Esophagus muscularis mucosa (tissue), 4 donors: ENCODE measurements at regions not wholly inside any gene's neighbourhood (a gene's known extent, or its start where the extent isn't known, plus 50 kb on each side); places are given as distances from the start of the nearest gene placed in this dataset.

Experiments
- DNase-seq: peaks from one replicate; pipeline ENCODE4 v3.0.0-alpha.2; 2017; ENCODE audit errors: extremely low spot score
- H3K27ac ChIP-seq, 4 donors: fragments of 200-600 bp; sonication (generic); replicated peaks in 1 of 4; 1 replicate in 3 of 4; 2 replicates in 1 of 4; pipeline ENCODE4 v1.5.1; 2016 to 2019; ENCODE audit warnings: mild to moderate bottlenecking in 1 of 4
- H3K27me3 ChIP-seq, 4 donors: fragments of 200-600 bp; sonication (generic); one replicate each; pipeline versions ENCODE4 v1.5.1 to v1.6.0; 2016 to 2019
- H3K36me3 ChIP-seq, 4 donors: fragments of 200-600 bp; sonication (generic); one replicate each; pipeline ENCODE4 v1.5.1; 2016 to 2019
- H3K4me1 ChIP-seq, 4 donors: fragments of 200-600 bp; sonication (generic); one replicate each; pipeline ENCODE4 v1.5.1; 2016 to 2019
- H3K4me3 ChIP-seq, 4 donors: fragments of 200-600 bp; sonication (generic); 1 replicate in 2 of 4; 2 replicates in 2 of 4; pipeline ENCODE4 v1.5.1; 2016 to 2019; ENCODE audit warnings: mild to moderate bottlenecking in 4 of 4, moderate library complexity in 1 of 4
- H3K9me3 ChIP-seq, 4 donors: fragments of 200-600 bp; sonication (generic); 1 replicate in 3 of 4; 2 replicates in 1 of 4; pipeline ENCODE4 v1.5.1; 2016 to 2019
- CTCF ChIP-seq, 3 experiments: fragments of 200-600 bp in 2 of 3; fragments of 450-650 bp in 1 of 3; sonication (generic) in 2 of 3; IDR thresholded peaks; one replicate each; pipeline ENCODE4 v1.5.1; 2017 to 2019; ENCODE audit warnings: antibody characterized with exemption in 3 of 3, mild to moderate bottlenecking in 2 of 3, moderate library complexity in 1 of 3
- EP300 ChIP-seq: sonication (generic); formaldehyde crosslinking; IDR thresholded peaks from one replicate; pipeline ENCODE4 v1.6.1; 2017; ENCODE audit warnings: antibody characterized with exemption
- POLR2A ChIP-seq: fragments of 450-650 bp; IDR thresholded peaks from one replicate; pipeline ENCODE4 v1.6.1; 2017; ENCODE audit warnings: antibody characterized with exemption, moderate library complexity, mild to moderate bottlenecking, low read depth
- POLR2AphosphoS5 ChIP-seq, 2 donors: sonication (generic); formaldehyde crosslinking; IDR thresholded peaks; one replicate each; pipeline ENCODE4 v1.6.1; 2017; ENCODE audit warnings: antibody characterized with exemption in 2 of 2
- WGBS: methylation state at CpG from one replicate; pipeline ENCODE4 v1.1.5; 2018; 5-methylcytosine and 5-hydroxymethylcytosine counted together
- intact Hi-C: fragments of 100-400 bp; cut with DNase I; formaldehyde crosslinking; loops from one replicate; pipeline ENCODE4 v1.15.1; 2023

DNA sequence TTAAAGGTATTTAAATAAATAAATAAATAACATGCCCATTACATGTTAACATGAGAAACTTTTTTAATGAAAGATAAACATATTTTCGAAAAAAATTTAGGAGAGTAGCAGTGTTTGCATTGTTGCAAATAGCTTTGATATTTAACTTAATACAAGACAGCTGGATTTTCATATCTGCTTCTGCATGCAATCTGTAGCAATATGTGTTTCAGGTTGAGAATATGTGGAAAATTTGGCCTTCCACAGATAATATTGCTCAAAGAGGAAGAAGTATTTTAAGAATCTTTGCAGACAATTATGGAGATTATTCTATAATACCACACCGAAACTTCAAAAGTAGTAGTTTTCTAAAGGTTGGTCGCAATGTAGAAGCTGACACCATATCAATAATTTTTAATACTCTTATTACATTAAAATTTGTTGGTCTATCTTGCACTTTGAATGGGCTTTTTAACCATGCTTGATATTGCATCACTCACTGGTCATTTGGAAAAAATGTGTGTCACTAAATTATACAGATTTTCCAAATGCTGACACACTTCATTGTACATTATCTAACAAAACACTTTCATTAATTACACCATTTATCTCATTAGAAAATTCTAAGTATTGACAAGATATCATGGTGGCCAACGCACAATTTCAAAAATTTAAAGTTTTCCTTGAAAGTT, 229.8 kb upstream of the HDAC9 start:
- DNase-seq = no peak
- Histone ChIP-seq H3K9me3 (peaks cover 0 to 14% (median 6%) of the 10 kb centered on the region in 4 donors), H3K27me3 (no peaks in the 10 kb centered on the region), H3K36me3 (no peaks in the 10 kb centered on the region), H3K4me1 (no peaks in the 10 kb centered on the region), H3K4me3 (no peak overlapping the region), H3K27ac (no peak overlapping the region)
- TF ChIP-seq EP300 (no peak), CTCF (IDR thresholded peaks at IDR 0.05) (no peak)
- intact Hi-C loops = no loop called here
- 83% methylated on average over 4 of the region's 4 CpGs for WGBS

DNA sequence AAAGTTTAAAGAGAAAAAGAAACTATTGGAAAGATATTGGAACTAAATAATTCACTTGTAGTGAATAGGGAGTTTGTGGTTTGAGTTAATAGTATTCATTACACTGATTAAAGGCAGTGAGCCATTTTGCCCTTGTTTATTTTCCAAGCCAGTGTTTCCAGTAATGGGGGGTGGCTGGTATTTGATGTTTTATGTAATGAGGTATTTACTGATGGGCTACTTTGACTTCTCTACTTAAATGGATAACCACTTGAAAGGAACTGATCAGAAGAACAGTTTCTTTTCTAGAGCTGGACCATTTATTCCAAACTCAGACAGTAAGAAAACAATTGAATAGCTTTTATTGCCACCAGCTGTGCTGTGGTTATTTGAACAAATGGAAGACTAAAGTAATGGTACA, 227.0 kb upstream of the HDAC9 start:
- TF ChIP-seq EP300 (no peak), POLR2AphosphoS5 (IDR thresholded peaks at IDR 0.05) (no peak), POLR2A (no peak), CTCF (IDR thresholded peaks at IDR 0.05) (no peak)
- no peak overlapping the region for H3K27ac ChIP-seq
- no peak for DNase-seq
- no peaks in the 10 kb centered on the region for H3K4me1 ChIP-seq
- H3K36me3 ChIP-seq = no peaks in the 10 kb centered on the region
- H3K27me3 ChIP-seq = no peaks in the 10 kb centered on the region
- intact Hi-C loops = no loop called here
- H3K9me3 ChIP-seq = no peaks in the 10 kb centered on the region
- no peak overlapping the region for H3K4me3 ChIP-seq

DNA sequence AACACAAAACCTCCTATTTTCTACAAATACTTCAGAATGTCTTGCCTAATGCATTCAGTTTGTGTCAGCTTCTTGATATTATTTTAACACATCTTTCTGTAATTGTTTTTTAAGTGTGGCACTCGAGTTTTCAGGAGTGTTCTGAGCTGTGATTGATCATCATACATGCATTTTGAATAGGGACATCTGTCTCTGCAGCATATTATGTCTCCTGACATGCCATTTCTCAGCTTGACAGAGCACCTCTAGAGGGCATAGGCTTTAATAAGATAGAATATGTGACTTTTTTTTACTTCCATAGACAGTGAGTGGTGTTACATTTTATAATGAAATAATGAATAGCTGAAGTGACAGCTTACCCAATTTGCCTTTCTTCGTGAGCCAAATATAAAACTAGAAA, 219.2 kb upstream of the HDAC9 start:
- H3K27ac ChIP-seq = no peak overlapping the region
- no peak for DNase-seq
- intact Hi-C loops = no loop called here
- TF ChIP-seq EP300 = no peak
- no peak for TF ChIP-seq POLR2A
- peaks cover 0 to 14% (median 3%) of the 10 kb centered on the region in 4 donors for H3K4me1 ChIP-seq
- WGBS = 80% methylated on average over 2 of the region's 2 CpGs
- no peaks in the 10 kb centered on the region for H3K27me3 ChIP-seq
- no peaks in the 10 kb centered on the region for H3K36me3 ChIP-seq
- no peak overlapping the region for H3K4me3 ChIP-seq
- H3K9me3 ChIP-seq = no peaks in the 10 kb centered on the region

GRCh38 chr7:18278316-18278715, 217.2 kb upstream of the HDAC9 start:
- Histone ChIP-seq H3K36me3 (no peaks in the 10 kb centered on the region), H3K9me3 (no peaks in the 10 kb centered on the region), H3K27ac (no peak overlapping the region), H3K4me3 (no peak overlapping the region), H3K27me3 (no peaks in the 10 kb centered on the region), H3K4me1 (peaks cover 0 to 14% (median 3%) of the 10 kb centered on the region in 4 donors)
- intact Hi-C loops = no loop called here
- DNase-seq = no peak
- WGBS = 41% methylated on average over 1 of the region's 1 CpG
- no peak for TF ChIP-seq CTCF (IDR thresholded peaks at IDR 0.05)
- no peak for TF ChIP-seq EP300
- TF ChIP-seq POLR2AphosphoS5 (IDR thresholded peaks at IDR 0.05) = no peak
- no peak for TF ChIP-seq POLR2A

DNA sequence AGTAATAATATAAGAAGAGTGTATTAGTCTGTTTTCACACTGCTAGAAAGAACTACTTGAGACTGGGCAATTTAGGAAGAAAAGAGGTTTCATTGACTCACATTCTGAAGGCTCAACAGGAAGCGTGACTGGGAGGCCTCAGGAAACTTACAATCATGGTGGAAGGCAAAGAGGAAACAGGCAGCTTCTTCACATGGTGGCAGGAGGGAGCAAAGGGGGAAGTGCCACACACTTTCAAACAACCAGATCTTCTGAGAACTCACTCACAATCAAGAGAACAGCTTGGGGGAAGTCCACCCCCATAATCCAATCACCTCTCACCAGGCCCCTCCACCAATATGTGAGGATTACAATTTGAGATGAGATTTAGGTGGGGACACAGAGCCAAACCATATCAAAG, 212.5 kb upstream of the HDAC9 start:
- WGBS = 0% methylated on average over 1 of the region's 1 CpG
- no peaks in the 10 kb centered on the region for H3K9me3 ChIP-seq
- no peak overlapping the region for H3K4me3 ChIP-seq
- H3K27ac ChIP-seq = no peak overlapping the region
- H3K27me3 ChIP-seq = no peaks in the 10 kb centered on the region
- H3K36me3 ChIP-seq = no peaks in the 10 kb centered on the region
- DNase-seq = no peak
- intact Hi-C loops = no loop called here
- TF ChIP-seq POLR2AphosphoS5 (IDR thresholded peaks at IDR 0.05) (no peak), EP300 (no peak), POLR2A (no peak), CTCF (IDR thresholded peaks at IDR 0.05) (no peak)
- peaks cover 0 to 15% (median 6%) of the 10 kb centered on the region in 4 donors for H3K4me1 ChIP-seq
